ENCODE measurements at regions not wholly inside any gene's neighbourhood (a gene's known extent, or its start where the extent isn't known, plus 50 kb on each side); places are given as distances from the start of the nearest gene placed in this dataset.

DNA sequence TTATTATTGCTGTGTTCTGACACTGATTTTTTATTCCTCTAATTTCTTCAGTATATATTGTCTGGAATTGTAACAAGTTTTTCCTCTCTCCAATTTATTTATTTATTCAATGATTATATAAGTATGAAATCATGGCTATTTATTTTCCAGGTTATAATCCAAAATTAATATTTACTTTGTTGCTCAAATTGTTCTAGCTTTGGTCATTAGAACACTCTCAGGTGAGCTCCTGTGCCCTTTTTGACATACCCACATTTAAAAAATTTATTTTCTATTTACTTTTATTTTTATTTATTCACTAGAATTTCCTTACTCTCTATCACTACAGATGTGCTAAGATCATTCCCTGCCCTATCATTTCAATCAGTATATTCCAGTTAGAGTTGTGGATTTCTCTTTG is 70.2 kb downstream of the PPP1R2C start:
- TF ChIP-seq EZH2 (IDR thresholded peaks at IDR 0.05; ENCODE audit: low read length), result no peak
- no peak for TF ChIP-seq CTCF (optimal IDR thresholded peaks at IDR 0.05 in 1 of 3, IDR thresholded peaks at IDR 0.05 in 1 of 3, conservative IDR thresholded peaks at IDR 0.05 in 1 of 3; ENCODE audit: extremely low read depth in 1 of 3, insufficient read depth in 2 of 3, low read length in 3 of 3)
- H3K9ac ChIP-seq (ENCODE audit: control insufficient read depth, extremely low read depth, insufficient read depth, low read length), result no peak overlapping the region
- FAIRE-seq (no peak), DNase-seq (ENCODE audit: low read depth, low spot score) (no peak)
- no peaks in the 10 kb centered on the region for H3K4me1 ChIP-seq (ENCODE audit: control insufficient read depth, extremely low read depth, insufficient read depth, low read length)
- no peaks in the 10 kb centered on the region for H3K27me3 ChIP-seq (ENCODE audit: control insufficient read depth, extremely low read depth, insufficient read depth, low read length)
- no peak overlapping the region for H3K27ac ChIP-seq (ENCODE audit: control insufficient read depth, insufficient read depth, low read length)
- H3K9me1 ChIP-seq (ENCODE audit: control insufficient read depth, extremely low read depth, insufficient read depth, low read length), result no peaks in the 10 kb centered on the region
- H3K9me3 ChIP-seq (ENCODE audit: control insufficient read depth, low read depth, low read length), result no peaks in the 10 kb centered on the region
- dilution Hi-C loops (cut with MboI; ENCODE audit: extremely low pct_ligation_motif_present, low sequenced_read_pairs), result no loop called here
- no peaks in the 10 kb centered on the region for H4K20me1 ChIP-seq (ENCODE audit: control insufficient read depth, extremely low read depth, insufficient read depth, low read length)
- no peaks in the 10 kb centered on the region for H3K79me2 ChIP-seq (ENCODE audit: control insufficient read depth, insufficient read depth, low read length)
- H3K4me2 ChIP-seq (ENCODE audit: control insufficient read depth, extremely low read depth, insufficient read depth, low read depth, low read length), result no peak overlapping the region
- no peak overlapping the region for H3K4me3 ChIP-seq (ENCODE audit: control insufficient read depth in 2 of 3, extremely low read depth in 1 of 3, insufficient read depth in 2 of 3, low read depth in 1 of 3, low read length in 3 of 3)
- no peak overlapping the region for H2AFZ ChIP-seq (ENCODE audit: control insufficient read depth, low read length)
- H3K36me3 ChIP-seq (ENCODE audit: control insufficient read depth in 2 of 2, extremely low read depth in 1 of 2, insufficient read depth in 2 of 2, low read length in 2 of 2), result no peaks in the 10 kb centered on the region

DNA sequence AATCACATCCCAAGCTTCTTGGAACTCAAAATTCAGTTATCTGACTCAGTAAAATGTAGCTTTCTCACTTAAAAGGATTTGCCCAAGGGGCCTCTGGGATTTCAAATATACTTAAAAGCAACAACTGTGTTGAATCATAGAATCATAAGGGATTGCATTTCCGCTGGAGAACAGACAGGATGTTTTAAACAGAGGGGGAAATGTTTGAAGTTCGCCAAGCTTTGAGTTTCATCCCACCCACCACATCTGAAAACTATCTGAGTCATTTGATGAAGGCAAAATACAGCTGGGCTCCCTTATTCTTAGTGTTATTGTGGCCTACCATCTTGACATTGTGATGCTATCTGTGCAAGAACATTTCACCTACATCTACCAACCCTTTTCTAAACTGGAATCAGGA is 73.5 kb downstream of the PPP1R2C start:
- Histone ChIP-seq H4K20me1 (ENCODE audit: control insufficient read depth, extremely low read depth, insufficient read depth, low read length) (no peaks in the 10 kb centered on the region), H3K27me3 (ENCODE audit: control insufficient read depth, extremely low read depth, insufficient read depth, low read length) (no peaks in the 10 kb centered on the region), H3K4me2 (ENCODE audit: control insufficient read depth, extremely low read depth, insufficient read depth, low read depth, low read length) (no peak overlapping the region), H3K36me3 (ENCODE audit: control insufficient read depth in 2 of 2, extremely low read depth in 1 of 2, insufficient read depth in 2 of 2, low read length in 2 of 2) (no peaks in the 10 kb centered on the region), H3K27ac (ENCODE audit: control insufficient read depth, insufficient read depth, low read length) (no peak overlapping the region), H3K4me1 (ENCODE audit: control insufficient read depth, extremely low read depth, insufficient read depth, low read length) (no peaks in the 10 kb centered on the region), H3K9me1 (ENCODE audit: control insufficient read depth, extremely low read depth, insufficient read depth, low read length) (no peaks in the 10 kb centered on the region), H3K4me3 (ENCODE audit: control insufficient read depth in 2 of 3, extremely low read depth in 1 of 3, insufficient read depth in 2 of 3, low read depth in 1 of 3, low read length in 3 of 3) (no peak overlapping the region), H3K79me2 (ENCODE audit: control insufficient read depth, insufficient read depth, low read length) (no peaks in the 10 kb centered on the region), H2AFZ (ENCODE audit: control insufficient read depth, low read length) (no peak overlapping the region), H3K9me3 (ENCODE audit: control insufficient read depth, low read depth, low read length) (no peaks in the 10 kb centered on the region), H3K9ac (ENCODE audit: control insufficient read depth, extremely low read depth, insufficient read depth, low read length) (no peak overlapping the region)
- TF ChIP-seq EZH2 (IDR thresholded peaks at IDR 0.05; ENCODE audit: low read length), result no peak
- TF ChIP-seq CTCF (optimal IDR thresholded peaks at IDR 0.05 in 1 of 3, IDR thresholded peaks at IDR 0.05 in 1 of 3, conservative IDR thresholded peaks at IDR 0.05 in 1 of 3; ENCODE audit: extremely low read depth in 1 of 3, insufficient read depth in 2 of 3, low read length in 3 of 3), result no peak
- no peak for DNase-seq (ENCODE audit: low read depth, low spot score)
- dilution Hi-C loops (cut with MboI; ENCODE audit: extremely low pct_ligation_motif_present, low sequenced_read_pairs), result no loop called here
- FAIRE-seq, result no peak

Measured in keratinocyte (primary cell).